Heart right ventricle (tissue), 16 donors: ENCODE measurements at regions not wholly inside any gene's neighbourhood (a gene's known extent, or its start where the extent isn't known, plus 50 kb on each side); places are given as distances from the start of the nearest gene placed in this dataset.

Source experiments
- ATAC-seq, 8 donors: fragments of 200-7000 bp; cut with Tn5 transposase; one replicate each; pipeline ENCODE4 v1.9.1; 2020; ENCODE audit warnings: mild to moderate bottlenecking in 8 of 8, moderate library complexity in 8 of 8, moderate number of reproducible peaks in 1 of 8
- DNase-seq, 2 donors: peaks; one replicate each; pipeline ENCODE4 v3.0.0-alpha.2; 2020
- H3K27ac ChIP-seq, 10 donors: fragments of 200-600 bp; sonication (generic) in 2 of 10; one replicate each; pipeline versions ENCODE4 v1.5.0 to v1.8.0; 2020 to 2022; ENCODE audit warnings: mild to moderate bottlenecking in 3 of 10
- H3K27me3 ChIP-seq, 7 donors: fragments of 200-600 bp; one replicate each; pipeline ENCODE4 v1.8.0; 2021 to 2022; ENCODE audit warnings: mild to moderate bottlenecking in 2 of 7
- H3K36me3 ChIP-seq, 9 donors: fragments of 200-600 bp; sonication (generic) in 1 of 9; one replicate each; pipeline versions ENCODE4 v1.5.0 to v1.8.0; 2020 to 2022; ENCODE audit warnings: mild to moderate bottlenecking in 2 of 9
- H3K4me1 ChIP-seq, 9 donors: fragments of 200-600 bp; sonication (generic) in 1 of 9; one replicate each; pipeline versions ENCODE4 v1.5.0 to v1.8.0; 2020 to 2022; ENCODE audit warnings: mild to moderate bottlenecking in 4 of 9
- H3K4me3 ChIP-seq, 10 donors: fragments of 200-600 bp; sonication (generic) in 2 of 10; one replicate each; pipeline versions ENCODE4 v1.5.0 to v1.8.0; 2020 to 2022; ENCODE audit warnings: mild to moderate bottlenecking in 7 of 10, moderate library complexity in 2 of 10
- H3K9me3 ChIP-seq, 11 donors: fragments of 200-600 bp in 10 of 11; sonication (generic) in 2 of 11; one replicate each; pipeline versions ENCODE4 v1.5.0 to v1.8.0; 2013 to 2022; ENCODE audit warnings: mild to moderate bottlenecking in 2 of 11, control low read depth in 1 of 11, moderate library complexity in 1 of 11
- CTCF ChIP-seq, 9 donors: fragments of 200-600 bp; sonication (generic) in 2 of 9; IDR thresholded peaks; one replicate each; pipeline versions ENCODE4 v1.5.0 to v1.8.0; 2021 to 2022; ENCODE audit warnings: antibody characterized with exemption in 9 of 9, mild to moderate bottlenecking in 5 of 9, moderate library complexity in 1 of 9
- WGBS, 2 donors: extraction: QIAGEN DNeasy Blood & Tissue Kit; methylation state at CpG; one replicate each; pipeline ENCODE4 v1.1.7; 2013; ENCODE audit warnings: inconsistent platforms in 1 of 2; 5-methylcytosine and 5-hydroxymethylcytosine counted together
- intact Hi-C, 10 donors: fragments of 100-400 bp; cut with DNase I; formaldehyde crosslinking; loops; one replicate each; pipeline versions ENCODE4 v1.11.1 to v1.14.2; 2022
- donor health status: Arrhythmogenic right ventricular cardiomyopathy.
- donor health status: ischemic (EF 13 %, LVEDD 7.1; RV severe dilation, severe dysfunction).
- donor health status: healthy with polysubstance abuse.
- donor health status: DM: no; HTN: yes; CAD: no.
- donor health status: DM: no; HTN: no; CAD: no.
- donor health status: ischemic (EF 25% LVEDD 6.9; RV normal size, moderate dysfunction).
- donor health status: ischemic (EF 25% LVEDD 5.7; RV mildly dilated, moderate dysfunction).
- donor health status: healthy.
- donor health status: DM: yes; HTN: yes; CAD: no.
- donor health status: Ischemic cardiomyopathy.
- donor health status: ischemic (EF 35%, LVEDD 5.7; RV mildly dilated, moderate dysfunction).
- donor health status: nonischemic (EF 11% LVEDD 7.7; RV severe dilation, severe dysfunction).
- donor health status: DM: yes; HTN: yes; CAD: no.
- donor health status: PGD.
- donor health status: ischemic (EF 29% LVEDD 5.4; RV normal size, mild dysfunction).
- donor health status: nonischemic (EF 23%, LVEDD 6.1; RV moderate dilation, normal function).

DNA sequence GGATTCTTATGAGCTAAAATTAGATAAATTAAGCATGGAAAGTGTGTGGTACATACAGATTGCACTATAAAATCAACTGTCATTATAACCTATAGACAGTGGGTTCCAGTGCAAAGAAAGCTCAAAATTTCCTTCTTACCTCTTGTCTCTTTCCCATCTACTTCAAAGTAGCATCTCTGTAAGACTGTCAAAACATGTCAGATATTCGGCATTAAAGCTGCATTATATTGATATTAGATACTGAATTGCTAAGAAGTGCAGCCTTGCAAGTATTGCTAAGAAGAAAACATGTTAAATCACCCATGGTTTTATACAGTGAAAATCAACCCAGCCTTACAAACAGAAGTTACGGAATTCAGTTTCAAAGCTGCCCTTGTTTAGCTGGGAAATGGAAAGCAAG, 849.8 kb upstream of the FAT3 start:
- Histone ChIP-seq H3K36me3 (no peaks in the 10 kb centered on the region), H3K9me3 (no peaks in the 10 kb centered on the region), H3K4me1 (no peaks in the 10 kb centered on the region), H3K27me3 (no peaks in the 10 kb centered on the region), H3K4me3 (no peak overlapping the region), H3K27ac (no peak overlapping the region)
- 81 to 86% methylated on average over 2 of the region's 2 CpGs for WGBS, 2 donors
- ATAC-seq: no peak
- TF ChIP-seq CTCF (IDR thresholded peaks at IDR 0.05): no peak
- intact Hi-C loops: no loop called here
- no peak for DNase-seq

- TF ChIP-seq CTCF (IDR thresholded peaks at IDR 0.05): no peak
- H3K9me3 ChIP-seq: no peaks in the 10 kb centered on the region
- H3K4me1 ChIP-seq: no peaks in the 10 kb centered on the region
- H3K27me3 ChIP-seq: no peaks in the 10 kb centered on the region
- intact Hi-C loops: no loop called here
- H3K36me3 ChIP-seq: no peaks in the 10 kb centered on the region
- ATAC-seq (no peak), DNase-seq (no peak)
- 70% methylated on average over 4 of the region's 4 CpGs for WGBS, 2 donors
- no peak overlapping the region for H3K27ac ChIP-seq
- H3K4me3 ChIP-seq: no peak overlapping the region
Observed at GRCh38 chr11:91373497-91373896, 851.1 kb upstream of the FAT3 start.

DNA sequence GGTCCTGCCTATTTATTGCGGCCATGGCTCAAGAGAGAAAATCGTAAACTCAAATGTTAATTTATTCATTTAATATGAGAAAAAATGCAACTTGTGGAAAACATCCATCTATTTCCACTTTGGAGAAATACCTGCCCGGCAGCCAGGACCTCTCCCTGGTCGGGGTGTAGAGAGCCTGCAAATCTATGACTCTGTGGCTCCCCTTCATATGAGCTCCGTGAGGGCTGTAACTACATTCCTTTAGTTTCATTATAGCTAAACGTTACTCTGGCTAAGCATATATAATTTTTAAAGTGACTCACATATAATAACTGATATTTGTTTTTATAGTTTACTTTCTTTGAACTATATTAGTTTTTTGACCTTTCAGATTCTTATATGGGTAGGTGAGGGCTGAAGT, 857.8 kb upstream of the FAT3 start:
- Histone ChIP-seq H3K36me3 (no peaks in the 10 kb centered on the region), H3K9me3 (no peaks in the 10 kb centered on the region), H3K27ac (no peak overlapping the region), H3K4me1 (no peaks in the 10 kb centered on the region), H3K27me3 (no peaks in the 10 kb centered on the region), H3K4me3 (no peak overlapping the region)
- no peak for ATAC-seq
- WGBS, 2 donors: 86 to 90% methylated on average over 6 of the region's 6 CpGs
- TF ChIP-seq CTCF (IDR thresholded peaks at IDR 0.05): no peak
- DNase-seq: no peak
- intact Hi-C loops: no loop called here

DNA sequence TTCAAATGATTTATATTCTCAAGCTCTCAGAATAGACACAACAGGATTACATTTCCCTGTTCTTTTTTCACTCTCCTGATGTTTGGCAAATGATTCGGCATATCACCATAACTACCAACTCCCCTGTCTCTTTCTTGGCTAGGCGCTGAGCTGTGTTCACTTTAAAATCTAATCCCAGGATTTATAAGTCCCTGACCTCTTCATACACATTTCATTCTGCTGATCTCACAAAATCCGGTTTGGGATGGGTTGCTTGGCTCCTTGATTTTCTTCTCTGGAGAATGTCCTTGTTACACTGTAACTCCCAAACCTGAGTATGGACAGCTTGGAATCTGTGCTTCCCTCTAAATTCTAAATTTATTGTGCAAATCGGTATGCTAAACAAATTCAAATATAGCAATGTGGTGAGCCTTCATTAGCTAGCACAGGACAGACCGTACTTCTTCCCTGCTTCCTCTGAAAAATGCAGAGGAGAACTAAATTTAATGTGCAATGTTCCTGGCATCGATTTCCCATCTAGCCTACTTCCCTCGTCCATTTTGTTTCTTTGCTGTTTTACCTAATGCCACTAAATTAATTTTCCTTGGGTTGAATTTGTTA, 858.5 kb upstream of the FAT3 start:
- no peak overlapping the region for H3K4me3 ChIP-seq
- WGBS, 2 donors: 75 to 85% methylated on average over 7 of the region's 7 CpGs
- H3K27me3 ChIP-seq: no peaks in the 10 kb centered on the region
- no peaks in the 10 kb centered on the region for H3K9me3 ChIP-seq
- H3K4me1 ChIP-seq: no peaks in the 10 kb centered on the region
- TF ChIP-seq CTCF (IDR thresholded peaks at IDR 0.05): no peak
- H3K36me3 ChIP-seq: no peaks in the 10 kb centered on the region
- intact Hi-C loops: no loop called here
- ATAC-seq (no peak), DNase-seq (no peak)
- H3K27ac ChIP-seq: no peak overlapping the region
